ENCODE measurements at regions not wholly inside any gene's neighbourhood (a gene's known extent, or its start where the extent isn't known, plus 50 kb on each side); places are given as distances from the start of the nearest gene placed in this dataset.

DNA sequence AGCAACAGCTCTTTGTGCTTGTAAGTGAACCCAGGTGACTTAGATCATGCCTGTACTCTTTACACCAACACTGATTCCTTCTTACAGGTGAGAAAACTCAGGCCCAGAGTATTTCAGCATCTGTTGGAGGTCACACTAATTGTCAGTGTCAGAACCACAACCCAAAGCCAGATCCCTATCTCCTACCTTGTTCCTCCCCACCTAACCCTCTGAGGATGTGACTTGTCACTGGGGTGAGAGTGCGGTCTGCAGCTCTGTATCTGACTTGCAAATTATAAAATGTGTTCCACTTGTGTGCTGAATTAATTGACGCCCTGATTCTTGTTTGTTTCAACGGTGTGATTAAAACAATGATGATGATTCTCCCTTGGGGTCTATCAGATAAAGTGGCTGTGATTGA, 232.5 kb upstream of the KCNG1 start:
- Mint-ChIP-seq H3K27ac (no peak overlapping the region), H3K4me1 (ENCODE audit: low read depth) (peaks cover 13% of the 10 kb centered on the region), H3K36me3 (ENCODE audit: low read depth) (peaks cover 5% of the 10 kb centered on the region), H3K4me3 (no peak overlapping the region), H3K9me3 (peaks cover 3% of the 10 kb centered on the region; the same call in 1 of the 2 replicates), H3K27me3 (ENCODE audit: insufficient read depth) (peaks cover 47% of the 10 kb centered on the region)
- no peak for DNase-seq
- TF ChIP-seq, protein P1, sequence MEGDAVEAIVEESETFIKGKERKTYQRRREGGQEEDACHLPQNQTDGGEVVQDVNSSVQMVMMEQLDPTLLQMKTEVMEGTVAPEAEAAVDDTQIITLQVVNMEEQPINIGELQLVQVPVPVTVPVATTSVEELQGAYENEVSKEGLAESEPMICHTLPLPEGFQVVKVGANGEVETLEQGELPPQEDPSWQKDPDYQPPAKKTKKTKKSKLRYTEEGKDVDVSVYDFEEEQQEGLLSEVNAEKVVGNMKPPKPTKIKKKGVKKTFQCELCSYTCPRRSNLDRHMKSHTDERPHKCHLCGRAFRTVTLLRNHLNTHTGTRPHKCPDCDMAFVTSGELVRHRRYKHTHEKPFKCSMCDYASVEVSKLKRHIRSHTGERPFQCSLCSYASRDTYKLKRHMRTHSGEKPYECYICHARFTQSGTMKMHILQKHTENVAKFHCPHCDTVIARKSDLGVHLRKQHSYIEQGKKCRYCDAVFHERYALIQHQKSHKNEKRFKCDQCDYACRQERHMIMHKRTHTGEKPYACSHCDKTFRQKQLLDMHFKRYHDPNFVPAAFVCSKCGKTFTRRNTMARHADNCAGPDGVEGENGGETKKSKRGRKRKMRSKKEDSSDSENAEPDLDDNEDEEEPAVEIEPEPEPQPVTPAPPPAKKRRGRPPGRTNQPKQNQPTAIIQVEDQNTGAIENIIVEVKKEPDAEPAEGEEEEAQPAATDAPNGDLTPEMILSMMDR (IDR thresholded peaks at IDR 0.05), result no peak

DNA sequence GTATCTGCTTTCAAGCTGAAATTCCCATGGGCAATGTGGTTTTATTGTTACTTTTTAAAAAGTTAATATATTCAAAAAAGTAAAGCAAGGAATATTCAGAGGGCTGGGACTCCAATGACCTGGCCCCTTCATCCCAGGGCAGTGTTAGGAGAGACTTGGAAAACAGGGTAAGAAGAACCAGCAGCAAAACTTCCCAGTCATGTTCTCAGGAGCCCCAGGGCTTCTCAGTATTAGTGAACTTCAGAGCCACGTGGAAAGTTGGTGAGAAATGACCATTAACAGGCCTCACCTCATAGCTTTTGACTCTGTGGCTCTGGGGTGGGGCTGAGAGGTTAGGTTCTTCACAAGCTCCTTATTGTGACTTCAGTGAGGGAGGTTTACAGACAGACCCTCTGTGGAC, 230.4 kb upstream of the KCNG1 start:
- peaks cover 3% of the 10 kb centered on the region; the same call in 1 of the 2 replicates for H3K9me3 Mint-ChIP-seq
- no peak overlapping the region for H3K4me3 Mint-ChIP-seq
- no peak for DNase-seq

DNA sequence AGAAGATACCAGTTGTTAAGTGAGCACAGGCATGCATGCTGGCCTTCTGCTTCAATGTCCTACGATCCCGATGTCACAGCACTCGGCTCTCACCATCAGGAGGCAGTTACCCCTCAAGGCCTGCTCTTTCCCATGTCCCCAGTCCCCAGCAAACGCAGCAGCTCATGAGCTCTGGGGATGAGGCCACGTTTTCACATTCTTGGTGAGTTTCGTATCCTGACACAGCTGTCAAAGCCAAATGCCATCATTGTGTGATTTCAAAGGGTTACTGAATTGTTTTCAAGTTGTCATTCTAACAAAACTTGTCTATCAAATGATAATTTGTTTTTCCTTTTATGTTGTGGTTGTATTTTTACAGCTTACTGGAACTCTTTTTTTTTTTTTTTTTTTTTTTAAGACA, 226.9 kb upstream of the KCNG1 start:
- no peak for DNase-seq
- H3K4me1 Mint-ChIP-seq (ENCODE audit: low read depth), result no peaks in the 10 kb centered on the region
- H3K4me3 Mint-ChIP-seq, result no peak overlapping the region
- peaks cover 8% of the 10 kb centered on the region for H3K36me3 Mint-ChIP-seq (ENCODE audit: low read depth)
- H3K27ac Mint-ChIP-seq, result no peak overlapping the region
- peaks cover 57% of the 10 kb centered on the region for H3K27me3 Mint-ChIP-seq (ENCODE audit: insufficient read depth)
- TF ChIP-seq, protein P1 (IDR thresholded peaks at IDR 0.05), result no peak
- H3K9me3 Mint-ChIP-seq, result peaks cover 3% of the 10 kb centered on the region; the same call in 1 of the 2 replicates

More for the DNA sequence above, 230.4 kb upstream of the KCNG1 start:
- Mint-ChIP-seq H3K27me3 (ENCODE audit: insufficient read depth) (peaks cover 48% of the 10 kb centered on the region), H3K36me3 (ENCODE audit: low read depth) (peaks cover 8% of the 10 kb centered on the region), H3K27ac (no peak overlapping the region), H3K4me1 (ENCODE audit: low read depth) (peaks cover 2% of the 10 kb centered on the region; the same call in 1 of the 2 replicates)
- TF ChIP-seq, protein P1 (IDR thresholded peaks at IDR 0.05), result no peak

DNA sequence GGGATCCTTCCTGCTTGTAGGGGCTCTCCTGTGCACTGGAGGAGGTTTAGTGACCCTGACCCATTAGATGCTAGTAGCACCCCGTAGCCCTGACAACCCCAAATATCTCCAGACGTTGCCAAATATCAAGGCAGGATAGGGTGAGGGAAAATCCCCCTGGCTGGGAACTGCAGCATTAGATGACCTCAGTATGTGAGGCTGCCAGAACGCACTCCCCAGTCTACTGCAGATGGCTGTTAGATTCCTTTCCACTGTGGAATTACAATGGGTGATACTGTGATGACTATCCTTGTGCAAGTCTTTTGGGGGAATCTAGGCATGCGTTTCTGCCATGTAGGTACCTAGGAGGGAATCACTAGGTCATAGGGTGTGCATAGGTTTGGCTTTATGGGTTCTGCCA, 226.3 kb upstream of the KCNG1 start:
- peaks cover 8% of the 10 kb centered on the region for H3K36me3 Mint-ChIP-seq (ENCODE audit: low read depth)
- H3K27me3 Mint-ChIP-seq (ENCODE audit: insufficient read depth), result peaks cover 62% of the 10 kb centered on the region
- H3K27ac Mint-ChIP-seq, result no peak overlapping the region
- H3K9me3 Mint-ChIP-seq, result peaks cover 3% of the 10 kb centered on the region; the same call in 1 of the 2 replicates
- no peak for DNase-seq
- H3K4me1 Mint-ChIP-seq (ENCODE audit: low read depth), result no peaks in the 10 kb centered on the region
- TF ChIP-seq, protein P1 (IDR thresholded peaks at IDR 0.05), result no peak
- H3K4me3 Mint-ChIP-seq, result no peak overlapping the region

DNA sequence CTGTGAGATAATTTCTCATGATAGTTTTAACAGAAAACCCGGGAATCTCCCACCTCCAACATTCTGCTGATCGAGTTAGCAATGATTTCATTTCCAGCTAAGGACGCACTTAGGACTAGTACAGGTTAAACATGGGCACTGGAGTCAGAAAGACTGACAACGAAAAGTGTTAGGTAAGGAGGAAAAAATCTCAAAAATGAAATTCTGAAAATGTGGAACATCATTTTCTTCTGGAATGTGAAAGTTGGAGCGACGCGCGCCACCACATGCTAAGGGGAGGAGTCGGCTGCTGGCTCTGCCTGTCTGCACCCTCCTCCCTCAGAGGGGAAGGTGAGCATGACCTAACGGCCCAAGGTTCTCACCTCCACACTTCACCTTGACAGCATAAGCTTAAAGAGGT, 221.6 kb upstream of the KCNG1 start:
- DNase-seq, result no peak
- Mint-ChIP-seq H3K27ac (no peak overlapping the region), H3K27me3 (ENCODE audit: insufficient read depth) (peaks cover 63% of the 10 kb centered on the region), H3K4me3 (no peak overlapping the region), H3K4me1 (ENCODE audit: low read depth) (no peaks in the 10 kb centered on the region), H3K9me3 (peaks cover 17% of the 10 kb centered on the region), H3K36me3 (ENCODE audit: low read depth) (peaks cover 17% of the 10 kb centered on the region)
- TF ChIP-seq, protein P1 (IDR thresholded peaks at IDR 0.05), result no peak
